Keratinocyte (primary cell): ENCODE measurements at regions not wholly inside any gene's neighbourhood (a gene's known extent, or its start where the extent isn't known, plus 50 kb on each side); places are given as distances from the start of the nearest gene placed in this dataset.

Source experiments
- CTCF ChIP-seq, 3 experiments: IDR thresholded peaks in 1 of 3; conservative IDR thresholded peaks in 1 of 3; optimal IDR thresholded peaks in 1 of 3; 2 replicates in 2 of 3; 3 replicates in 1 of 3; pipeline versions ENCODE3 to v1.5.1; 2011; ENCODE audit warnings: low read length in 3 of 3, mild to moderate bottlenecking in 3 of 3, moderate library complexity in 2 of 3, control low read depth in 1 of 3, inconsistent platforms in 1 of 3; ENCODE audit not compliant: insufficient read depth in 2 of 3; ENCODE audit errors: extremely low read depth in 1 of 3
- EZH2 ChIP-seq: IDR thresholded peaks from one replicate; pipeline ENCODE4 v1.6.1; 2012; ENCODE audit warnings: inconsistent platforms, mild to moderate bottlenecking, low read length, moderate library complexity

- TF ChIP-seq CTCF (optimal IDR thresholded peaks at IDR 0.05 in 1 of 3, IDR thresholded peaks at IDR 0.05 in 1 of 3, conservative IDR thresholded peaks at IDR 0.05 in 1 of 3; ENCODE audit: extremely low read depth in 1 of 3, insufficient read depth in 2 of 3, low read length in 3 of 3) (no peak), EZH2 (no peak)
Observed at GRCh38 chr4:151953312-151953711, 192.5 kb upstream of the GATB start.
